PC-3 (cell line): ENCODE measurements at regions not wholly inside any gene's neighbourhood (a gene's known extent, or its start where the extent isn't known, plus 50 kb on each side); places are given as distances from the start of the nearest gene placed in this dataset.

ENCODE experiments used
- EZH2 ChIP-seq: fragments of 300-600 bp; sonication (generic); IDR thresholded peaks from one replicate; pipeline ENCODE4 v1.6.1; 2017; ENCODE audit warnings: antibody characterized with exemption, mild to moderate bottlenecking, low read length; ENCODE audit not compliant: unreplicated experiment
- TF ChIP-seq, protein P1 (sequence below): fragments of 300-600 bp; sonication (generic); conservative IDR thresholded peaks from 2 replicates; pipeline ENCODE4 v1.5.1; 2017; ENCODE audit warnings: antibody characterized with exemption, low read depth, mild to moderate bottlenecking, low read length

DNA sequence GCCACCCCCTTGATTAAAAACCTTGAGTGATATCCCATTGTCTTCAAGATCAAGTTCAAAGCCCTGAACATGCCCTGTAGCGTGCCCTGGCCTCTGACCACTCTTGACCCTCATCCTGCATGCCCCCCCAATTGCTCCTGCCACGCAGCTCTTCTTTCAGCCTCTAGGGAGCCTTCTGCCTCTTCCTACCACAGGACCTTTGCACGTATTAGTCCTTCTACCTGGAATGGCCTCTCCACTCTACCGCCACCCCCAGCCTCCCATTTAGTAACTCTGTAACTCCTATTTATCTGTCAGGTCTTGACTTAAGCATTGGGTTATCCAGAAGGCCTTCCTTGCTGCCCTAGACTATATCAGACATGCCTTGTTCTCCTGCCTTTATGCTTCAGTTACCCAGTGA lies 203.6 kb downstream of the TRIM29 start:
- TF ChIP-seq, protein P1, sequence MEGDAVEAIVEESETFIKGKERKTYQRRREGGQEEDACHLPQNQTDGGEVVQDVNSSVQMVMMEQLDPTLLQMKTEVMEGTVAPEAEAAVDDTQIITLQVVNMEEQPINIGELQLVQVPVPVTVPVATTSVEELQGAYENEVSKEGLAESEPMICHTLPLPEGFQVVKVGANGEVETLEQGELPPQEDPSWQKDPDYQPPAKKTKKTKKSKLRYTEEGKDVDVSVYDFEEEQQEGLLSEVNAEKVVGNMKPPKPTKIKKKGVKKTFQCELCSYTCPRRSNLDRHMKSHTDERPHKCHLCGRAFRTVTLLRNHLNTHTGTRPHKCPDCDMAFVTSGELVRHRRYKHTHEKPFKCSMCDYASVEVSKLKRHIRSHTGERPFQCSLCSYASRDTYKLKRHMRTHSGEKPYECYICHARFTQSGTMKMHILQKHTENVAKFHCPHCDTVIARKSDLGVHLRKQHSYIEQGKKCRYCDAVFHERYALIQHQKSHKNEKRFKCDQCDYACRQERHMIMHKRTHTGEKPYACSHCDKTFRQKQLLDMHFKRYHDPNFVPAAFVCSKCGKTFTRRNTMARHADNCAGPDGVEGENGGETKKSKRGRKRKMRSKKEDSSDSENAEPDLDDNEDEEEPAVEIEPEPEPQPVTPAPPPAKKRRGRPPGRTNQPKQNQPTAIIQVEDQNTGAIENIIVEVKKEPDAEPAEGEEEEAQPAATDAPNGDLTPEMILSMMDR: no peak
- no peak for TF ChIP-seq EZH2
